ENCODE measurements at regions not wholly inside any gene's neighbourhood (a gene's known extent, or its start where the extent isn't known, plus 50 kb on each side); places are given as distances from the start of the nearest gene placed in this dataset.
A peak's percentile ranks its signal among the peaks of the same experiment; 100 is the strongest.

- no peaks in the 10 kb centered on the region for H3K36me3 ChIP-seq
- no peak overlapping the region for H3K4me3 ChIP-seq
- no peaks in the 10 kb centered on the region for H3K27me3 ChIP-seq
- TF ChIP-seq, protein P1, sequence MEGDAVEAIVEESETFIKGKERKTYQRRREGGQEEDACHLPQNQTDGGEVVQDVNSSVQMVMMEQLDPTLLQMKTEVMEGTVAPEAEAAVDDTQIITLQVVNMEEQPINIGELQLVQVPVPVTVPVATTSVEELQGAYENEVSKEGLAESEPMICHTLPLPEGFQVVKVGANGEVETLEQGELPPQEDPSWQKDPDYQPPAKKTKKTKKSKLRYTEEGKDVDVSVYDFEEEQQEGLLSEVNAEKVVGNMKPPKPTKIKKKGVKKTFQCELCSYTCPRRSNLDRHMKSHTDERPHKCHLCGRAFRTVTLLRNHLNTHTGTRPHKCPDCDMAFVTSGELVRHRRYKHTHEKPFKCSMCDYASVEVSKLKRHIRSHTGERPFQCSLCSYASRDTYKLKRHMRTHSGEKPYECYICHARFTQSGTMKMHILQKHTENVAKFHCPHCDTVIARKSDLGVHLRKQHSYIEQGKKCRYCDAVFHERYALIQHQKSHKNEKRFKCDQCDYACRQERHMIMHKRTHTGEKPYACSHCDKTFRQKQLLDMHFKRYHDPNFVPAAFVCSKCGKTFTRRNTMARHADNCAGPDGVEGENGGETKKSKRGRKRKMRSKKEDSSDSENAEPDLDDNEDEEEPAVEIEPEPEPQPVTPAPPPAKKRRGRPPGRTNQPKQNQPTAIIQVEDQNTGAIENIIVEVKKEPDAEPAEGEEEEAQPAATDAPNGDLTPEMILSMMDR (IDR thresholded peaks at IDR 0.05) = no peak
- TF ChIP-seq EP300 (IDR thresholded peaks at IDR 0.05) = peak; percentile 68 to 88
- no peaks in the 10 kb centered on the region for H3K9me3 ChIP-seq
- peaks cover 0 to 60% (median 28%) of the 10 kb centered on the region in 4 donors for H3K4me1 ChIP-seq
- peak overlapping the region; percentile 31 to 88 (median 78) for H3K27ac ChIP-seq
- WGBS, 2 donors = 33 to 36% methylated on average over 15 of the region's 15 CpGs
- DNase-seq (ENCODE audit: low spot score in 2 of 2) = peak; percentile 65 to 85
Measured at GRCh38 chr9:96139592-96140295, 162.2 kb downstream of the HSD17B3 start.

GRCh38 chr9:96138616-96139015, 163.4 kb downstream of the HSD17B3 start:
- DNase-seq (ENCODE audit: low spot score in 2 of 2) = no peak
- no peaks in the 10 kb centered on the region for H3K9me3 ChIP-seq
- WGBS, 2 donors = 76 to 83% methylated on average over 3 of the region's 3 CpGs
- TF ChIP-seq EP300 (IDR thresholded peaks at IDR 0.05) = no peak
- peaks cover 0 to 60% (median 28%) of the 10 kb centered on the region in 4 donors for H3K4me1 ChIP-seq
- H3K27ac ChIP-seq = peak overlapping the region in 3 of 4 donors; percentile 67 to 88 (median 88)
- H3K4me3 ChIP-seq = no peak overlapping the region
- no peaks in the 10 kb centered on the region for H3K36me3 ChIP-seq
- H3K27me3 ChIP-seq = no peaks in the 10 kb centered on the region

DNA sequence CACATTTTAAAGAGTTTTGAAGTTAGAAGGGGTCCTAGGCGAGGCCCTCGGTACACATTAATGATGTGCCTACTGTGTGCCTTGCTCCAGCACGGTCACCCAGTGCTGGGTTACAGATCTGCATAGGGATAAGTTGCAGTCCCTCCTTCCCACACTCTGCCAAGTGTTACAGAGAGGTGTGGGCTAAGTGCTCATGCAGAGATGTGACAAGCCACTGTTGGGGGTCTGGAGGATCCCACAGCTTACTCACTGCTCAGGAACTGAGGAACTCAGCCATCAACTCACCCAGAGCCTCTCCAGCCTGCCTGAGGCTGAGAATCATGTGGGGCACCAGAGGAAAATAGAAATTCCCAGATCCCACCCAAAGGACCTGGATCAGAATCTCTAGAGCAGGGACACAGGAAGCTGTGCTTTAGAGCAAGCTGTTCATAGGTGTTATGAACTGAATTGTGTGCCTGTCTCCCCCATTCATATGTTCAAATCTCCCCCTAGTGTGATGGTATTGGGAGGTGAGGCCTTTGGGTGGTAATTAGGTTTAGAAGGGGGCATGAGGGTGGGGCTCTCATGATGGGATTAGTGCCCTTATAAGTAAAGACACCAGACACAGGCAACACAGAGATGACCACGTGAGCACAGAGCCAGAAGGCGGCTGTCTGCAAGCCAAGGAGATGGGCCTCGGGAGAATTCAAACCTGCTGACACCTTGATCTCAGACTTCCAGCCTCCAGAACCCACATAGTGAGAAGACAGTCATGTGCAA, 164.1 kb downstream of the HSD17B3 start:
- Histone ChIP-seq H3K36me3 (no peaks in the 10 kb centered on the region), H3K9me3 (no peaks in the 10 kb centered on the region), H3K4me3 (peak overlapping the region in 2 of 4 donors; percentile 18 to 34), H3K27me3 (no peaks in the 10 kb centered on the region), H3K4me1 (peaks cover 0 to 60% (median 28%) of the 10 kb centered on the region in 4 donors), H3K27ac (peak overlapping the region; percentile 67 to 88 (median 79))
- TF ChIP-seq, protein P1 (IDR thresholded peaks at IDR 0.05) = no peak
- no peak for TF ChIP-seq EP300 (IDR thresholded peaks at IDR 0.05)
- no peak for TF ChIP-seq POLR2A (IDR thresholded peaks at IDR 0.05)
- 65% methylated on average over 6 of the region's 6 CpGs for WGBS, 2 donors
- no peak for DNase-seq (ENCODE audit: low spot score in 2 of 2)

DNA sequence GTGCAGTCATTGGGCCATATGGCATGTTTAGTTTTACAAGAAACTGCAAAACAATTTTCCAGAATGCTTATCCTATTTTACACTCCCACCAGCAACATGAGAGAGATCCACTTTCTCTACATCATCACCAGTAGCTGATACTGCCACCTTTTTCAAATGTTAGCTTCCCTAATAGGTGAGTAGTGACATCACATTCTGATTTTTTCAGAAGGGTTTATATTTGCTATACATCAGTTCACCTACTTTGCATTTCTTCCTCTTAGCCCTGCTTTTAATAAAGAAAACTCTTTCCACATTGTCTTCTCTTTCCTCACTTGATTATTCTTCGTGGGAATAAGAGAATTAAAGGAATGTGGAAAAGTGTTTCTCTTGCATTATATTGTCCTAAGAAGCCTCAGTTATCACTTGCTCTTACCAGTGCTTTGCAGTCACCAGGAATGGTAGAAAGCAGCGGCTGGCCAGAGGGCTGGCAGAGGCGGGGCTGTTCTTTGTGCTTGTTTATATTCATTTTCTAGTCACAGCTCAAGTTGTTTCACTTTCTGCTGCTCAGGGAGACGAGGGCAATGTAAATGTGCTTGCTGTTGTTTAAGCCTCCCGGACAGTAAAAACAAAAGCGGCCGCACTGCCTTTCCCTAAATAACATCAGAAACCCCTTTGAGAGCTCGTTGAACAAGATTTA, 164.8 kb downstream of the HSD17B3 start:
- Histone ChIP-seq H3K4me1 (peaks cover 0 to 60% (median 28%) of the 10 kb centered on the region in 4 donors), H3K36me3 (no peaks in the 10 kb centered on the region), H3K9me3 (no peaks in the 10 kb centered on the region), H3K27ac (peak overlapping the region; percentile 67 to 88 (median 79)), H3K4me3 (peak overlapping the region in 2 of 4 donors; percentile 18 to 34), H3K27me3 (no peaks in the 10 kb centered on the region)
- peak; percentile 52 to 54 for DNase-seq (ENCODE audit: low spot score in 2 of 2)
- WGBS, 2 donors = 7 to 11% methylated on average over 8 of the region's 8 CpGs
- TF ChIP-seq POLR2A (IDR thresholded peaks at IDR 0.05) (no peak), EP300 (IDR thresholded peaks at IDR 0.05) (peak in 1 of 2 donors; percentile 71)

DNA sequence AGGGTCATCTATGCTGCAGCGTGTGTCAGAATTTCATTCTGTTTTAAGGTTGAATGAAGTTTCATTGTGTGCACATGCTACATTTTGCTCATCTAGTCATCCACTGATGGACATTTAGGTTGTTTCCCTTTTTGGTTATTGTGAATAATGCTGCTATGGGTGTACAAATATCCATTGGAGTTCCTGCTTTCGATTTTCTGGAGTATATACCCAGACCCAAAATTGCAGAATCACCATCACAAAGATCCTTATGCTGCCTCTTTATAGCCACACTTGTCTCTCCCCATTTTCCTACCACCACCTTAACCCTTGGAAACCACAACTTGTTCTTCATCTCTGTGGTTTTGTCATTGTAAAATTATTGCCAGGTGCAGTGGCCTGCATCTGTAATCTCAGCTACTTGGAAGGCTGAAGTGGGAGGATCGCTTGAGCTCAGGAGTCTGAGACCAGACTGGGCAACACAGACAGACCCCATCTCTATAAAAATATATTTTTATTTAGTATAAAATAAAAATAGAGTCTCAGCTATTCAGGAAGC, 166.2 kb downstream of the HSD17B3 start:
- no peak for DNase-seq (ENCODE audit: low spot score in 2 of 2)
- H3K4me3 ChIP-seq = no peak overlapping the region
- H3K9me3 ChIP-seq = no peaks in the 10 kb centered on the region
- WGBS, 2 donors = 90 to 91% methylated on average over 3 of the region's 3 CpGs
- peaks cover 0 to 58% (median 28%) of the 10 kb centered on the region in 4 donors for H3K4me1 ChIP-seq
- no peaks in the 10 kb centered on the region for H3K27me3 ChIP-seq
- no peak overlapping the region for H3K27ac ChIP-seq
- no peak for TF ChIP-seq POLR2A (IDR thresholded peaks at IDR 0.05)
- TF ChIP-seq, protein P1 (IDR thresholded peaks at IDR 0.05) = no peak
- no peak for TF ChIP-seq EP300 (IDR thresholded peaks at IDR 0.05)
- H3K36me3 ChIP-seq = no peaks in the 10 kb centered on the region

Measured in tibial nerve (tissue), 4 donors.